PFSK-1 (cell line): ENCODE measurements at regions not wholly inside any gene's neighbourhood (a gene's known extent, or its start where the extent isn't known, plus 50 kb on each side); places are given as distances from the start of the nearest gene placed in this dataset.

Source experiments
- POLR2AphosphoS5 ChIP-seq: IDR thresholded peaks from 2 replicates; pipeline ENCODE4 v1.6.1; 2012; ENCODE audit warnings: low read depth, mild to moderate bottlenecking, control low read depth, low read length, moderate library complexity
- TF ChIP-seq, protein P1 (sequence below), 2 experiments: IDR thresholded peaks; 2 replicates each; pipeline versions ENCODE4 v1.6.1 to v1.8.0; 2011 to 2012; ENCODE audit warnings: low read depth in 2 of 2, low read length in 2 of 2, control low read depth in 1 of 2, inconsistent platforms in 1 of 2, mild to moderate bottlenecking in 1 of 2, moderate library complexity in 1 of 2; ENCODE audit not compliant: insufficient read depth in 1 of 2

DNA sequence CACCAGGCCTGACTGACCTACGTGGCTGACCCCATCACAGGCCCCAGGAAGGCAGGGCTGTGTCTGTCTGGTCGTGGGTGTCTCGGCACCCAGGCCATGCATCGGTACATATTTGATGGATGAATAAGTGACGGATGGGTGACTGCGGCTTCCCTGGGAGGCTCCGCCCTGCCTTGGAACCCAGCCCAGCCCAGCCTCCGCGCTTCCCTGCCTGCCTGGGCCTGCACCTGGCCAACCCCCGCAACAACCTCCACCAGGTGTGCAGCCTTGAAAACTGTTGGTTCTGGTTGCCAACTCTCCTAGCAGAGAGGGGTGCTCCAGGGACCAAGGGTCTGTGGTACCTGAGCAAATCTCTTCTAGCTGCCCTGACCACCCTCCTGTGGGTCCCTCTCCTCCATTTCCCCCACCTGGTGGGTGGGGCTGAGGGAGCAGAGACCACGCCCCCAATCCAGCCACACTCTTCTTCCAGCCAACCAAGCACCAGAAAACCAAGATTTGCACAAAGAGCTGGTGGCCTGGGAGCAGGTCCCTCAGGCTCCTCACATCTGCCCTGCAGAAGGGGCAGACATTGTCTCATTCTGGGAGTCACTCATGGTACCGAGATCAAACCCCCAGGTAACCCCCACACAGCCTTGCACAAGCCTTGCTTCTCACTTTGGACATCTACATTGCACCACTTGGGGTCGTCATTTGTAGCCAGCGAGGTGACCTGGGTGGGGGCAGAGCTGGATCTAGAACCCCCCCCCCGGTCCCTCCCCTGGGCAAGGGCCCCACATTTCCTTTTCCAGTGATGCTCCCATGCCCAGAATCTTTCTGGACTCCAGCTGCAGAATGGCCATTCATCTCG, 100.6 kb upstream of the IER5L start:
- no peak for TF ChIP-seq POLR2AphosphoS5
- TF ChIP-seq, protein P1, sequence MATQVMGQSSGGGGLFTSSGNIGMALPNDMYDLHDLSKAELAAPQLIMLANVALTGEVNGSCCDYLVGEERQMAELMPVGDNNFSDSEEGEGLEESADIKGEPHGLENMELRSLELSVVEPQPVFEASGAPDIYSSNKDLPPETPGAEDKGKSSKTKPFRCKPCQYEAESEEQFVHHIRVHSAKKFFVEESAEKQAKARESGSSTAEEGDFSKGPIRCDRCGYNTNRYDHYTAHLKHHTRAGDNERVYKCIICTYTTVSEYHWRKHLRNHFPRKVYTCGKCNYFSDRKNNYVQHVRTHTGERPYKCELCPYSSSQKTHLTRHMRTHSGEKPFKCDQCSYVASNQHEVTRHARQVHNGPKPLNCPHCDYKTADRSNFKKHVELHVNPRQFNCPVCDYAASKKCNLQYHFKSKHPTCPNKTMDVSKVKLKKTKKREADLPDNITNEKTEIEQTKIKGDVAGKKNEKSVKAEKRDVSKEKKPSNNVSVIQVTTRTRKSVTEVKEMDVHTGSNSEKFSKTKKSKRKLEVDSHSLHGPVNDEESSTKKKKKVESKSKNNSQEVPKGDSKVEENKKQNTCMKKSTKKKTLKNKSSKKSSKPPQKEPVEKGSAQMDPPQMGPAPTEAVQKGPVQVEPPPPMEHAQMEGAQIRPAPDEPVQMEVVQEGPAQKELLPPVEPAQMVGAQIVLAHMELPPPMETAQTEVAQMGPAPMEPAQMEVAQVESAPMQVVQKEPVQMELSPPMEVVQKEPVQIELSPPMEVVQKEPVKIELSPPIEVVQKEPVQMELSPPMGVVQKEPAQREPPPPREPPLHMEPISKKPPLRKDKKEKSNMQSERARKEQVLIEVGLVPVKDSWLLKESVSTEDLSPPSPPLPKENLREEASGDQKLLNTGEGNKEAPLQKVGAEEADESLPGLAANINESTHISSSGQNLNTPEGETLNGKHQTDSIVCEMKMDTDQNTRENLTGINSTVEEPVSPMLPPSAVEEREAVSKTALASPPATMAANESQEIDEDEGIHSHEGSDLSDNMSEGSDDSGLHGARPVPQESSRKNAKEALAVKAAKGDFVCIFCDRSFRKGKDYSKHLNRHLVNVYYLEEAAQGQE (IDR thresholded peaks at IDR 0.05; ENCODE audit: insufficient read depth in 1 of 2, low read depth in 2 of 2, low read length in 2 of 2): no peak
